ENCODE measurements at regions not wholly inside any gene's neighbourhood (a gene's known extent, or its start where the extent isn't known, plus 50 kb on each side); places are given as distances from the start of the nearest gene placed in this dataset.

- TF ChIP-seq CTCF (IDR thresholded peaks at IDR 0.05) (no peak), POLR2AphosphoS5 (IDR thresholded peaks at IDR 0.05) (no peak), POLR2A (IDR thresholded peaks at IDR 0.05; ENCODE audit: low read depth) (no peak)
These were observed 265.9 kb upstream of the RPS23 start for GRCh38 chr5:82544004-82544403.
